ENCODE measurements at regions not wholly inside any gene's neighbourhood (a gene's known extent, or its start where the extent isn't known, plus 50 kb on each side); places are given as distances from the start of the nearest gene placed in this dataset.

DNA sequence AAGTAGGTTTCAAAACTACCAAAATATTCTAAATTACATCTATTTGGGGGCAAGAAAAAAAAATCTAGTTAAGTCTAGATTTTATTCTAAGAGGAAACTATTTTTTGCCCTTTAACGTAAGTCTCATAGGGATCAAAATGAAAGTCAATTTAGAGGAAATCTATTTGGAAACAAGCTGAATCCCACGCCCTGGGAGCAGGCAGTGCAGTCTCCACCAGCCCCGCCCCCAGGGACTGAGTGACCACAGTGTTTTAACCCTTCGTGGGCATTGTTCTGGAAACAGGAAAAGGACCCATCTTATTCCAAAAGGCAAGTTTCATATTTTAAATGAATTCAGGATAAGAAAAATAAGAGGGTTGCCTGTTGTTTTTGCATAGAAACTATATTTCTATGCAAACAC lies 209.7 kb downstream of the SPRY2 start:
- TF ChIP-seq, protein P1, sequence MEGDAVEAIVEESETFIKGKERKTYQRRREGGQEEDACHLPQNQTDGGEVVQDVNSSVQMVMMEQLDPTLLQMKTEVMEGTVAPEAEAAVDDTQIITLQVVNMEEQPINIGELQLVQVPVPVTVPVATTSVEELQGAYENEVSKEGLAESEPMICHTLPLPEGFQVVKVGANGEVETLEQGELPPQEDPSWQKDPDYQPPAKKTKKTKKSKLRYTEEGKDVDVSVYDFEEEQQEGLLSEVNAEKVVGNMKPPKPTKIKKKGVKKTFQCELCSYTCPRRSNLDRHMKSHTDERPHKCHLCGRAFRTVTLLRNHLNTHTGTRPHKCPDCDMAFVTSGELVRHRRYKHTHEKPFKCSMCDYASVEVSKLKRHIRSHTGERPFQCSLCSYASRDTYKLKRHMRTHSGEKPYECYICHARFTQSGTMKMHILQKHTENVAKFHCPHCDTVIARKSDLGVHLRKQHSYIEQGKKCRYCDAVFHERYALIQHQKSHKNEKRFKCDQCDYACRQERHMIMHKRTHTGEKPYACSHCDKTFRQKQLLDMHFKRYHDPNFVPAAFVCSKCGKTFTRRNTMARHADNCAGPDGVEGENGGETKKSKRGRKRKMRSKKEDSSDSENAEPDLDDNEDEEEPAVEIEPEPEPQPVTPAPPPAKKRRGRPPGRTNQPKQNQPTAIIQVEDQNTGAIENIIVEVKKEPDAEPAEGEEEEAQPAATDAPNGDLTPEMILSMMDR (IDR thresholded peaks at IDR 0.05; ENCODE audit: insufficient read depth, low read length, poor library complexity, severe bottlenecking), result no peak
- DNase-seq (ENCODE audit: extremely low read depth, insufficient read length), result no peak
- Histone ChIP-seq H3K27me3 (replicated peaks; ENCODE audit: control insufficient read depth, insufficient read depth, low read length) (no peaks in the 10 kb centered on the region), H3K36me3 (ENCODE audit: control insufficient read depth, insufficient read depth, low read length) (no peaks in the 10 kb centered on the region), H3K4me3 (replicated peaks; ENCODE audit: low read depth, low read length) (no peak overlapping the region)

DNA sequence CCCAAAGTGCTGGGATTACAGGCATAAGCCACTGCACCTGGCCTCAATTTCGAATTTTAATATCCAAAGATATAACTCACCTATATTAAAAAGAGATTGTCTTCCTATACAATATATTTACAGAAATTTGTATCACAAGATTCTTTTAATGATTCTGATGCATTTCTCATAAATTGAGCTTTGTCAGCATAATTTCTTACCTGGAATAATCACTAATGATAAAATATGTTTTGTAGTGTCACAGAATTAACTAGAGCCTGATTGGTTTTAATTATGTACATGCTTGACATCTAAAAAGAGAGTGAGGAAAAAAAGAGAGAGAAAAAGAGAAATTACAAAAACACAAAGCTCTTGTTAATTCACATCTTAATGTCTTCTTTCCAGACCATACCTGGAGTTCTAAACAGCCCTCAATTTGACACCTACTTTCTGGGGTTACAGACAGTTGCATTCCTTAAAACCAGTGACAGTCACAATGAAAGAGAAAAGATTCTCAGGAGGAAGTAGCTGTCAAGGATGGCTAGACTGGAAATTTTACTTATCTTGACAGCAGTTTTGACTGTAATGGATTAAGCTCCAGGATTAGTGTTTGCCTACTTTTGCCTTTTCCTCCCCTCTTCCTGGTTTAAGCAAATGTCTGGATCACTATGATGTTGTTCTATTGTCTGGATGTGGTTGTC lies 214.4 kb downstream of the SPRY2 start:
- no peak for DNase-seq (ENCODE audit: extremely low read depth, insufficient read length)
- H3K27me3 ChIP-seq (replicated peaks; ENCODE audit: control insufficient read depth, insufficient read depth, low read length), result no peaks in the 10 kb centered on the region
- H3K36me3 ChIP-seq (ENCODE audit: control insufficient read depth, insufficient read depth, low read length), result no peaks in the 10 kb centered on the region
- no peak overlapping the region for H3K4me3 ChIP-seq (replicated peaks; ENCODE audit: low read depth, low read length)
- TF ChIP-seq, protein P1 (IDR thresholded peaks at IDR 0.05; ENCODE audit: insufficient read depth, low read length, poor library complexity, severe bottlenecking), result no peak

DNA sequence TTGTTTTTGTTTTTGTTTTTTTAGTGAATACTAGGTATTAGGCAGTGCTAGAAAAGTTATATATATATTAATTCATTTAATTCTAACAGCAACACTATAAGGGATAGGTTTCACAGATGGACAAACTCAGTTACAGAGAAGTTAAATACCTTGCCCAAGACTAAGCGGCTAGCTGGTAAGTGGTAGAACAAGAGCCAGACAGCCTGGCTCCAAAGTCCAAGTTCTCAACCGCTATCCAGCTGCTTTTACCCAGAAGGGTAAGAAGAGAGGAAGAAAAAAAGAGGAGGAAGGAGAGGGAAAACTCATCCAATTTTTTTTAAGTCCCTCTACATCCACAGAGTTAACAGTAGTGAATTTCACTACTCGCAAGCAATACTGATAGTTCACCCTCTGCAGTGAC lies 217.0 kb downstream of the SPRY2 start:
- H3K4me3 ChIP-seq (replicated peaks; ENCODE audit: low read depth, low read length), result no peak overlapping the region
- TF ChIP-seq, protein P1 (IDR thresholded peaks at IDR 0.05; ENCODE audit: insufficient read depth, low read length, poor library complexity, severe bottlenecking), result no peak
- H3K27me3 ChIP-seq (replicated peaks; ENCODE audit: control insufficient read depth, insufficient read depth, low read length), result no peaks in the 10 kb centered on the region
- DNase-seq (ENCODE audit: extremely low read depth, insufficient read length), result no peak
- no peaks in the 10 kb centered on the region for H3K36me3 ChIP-seq (ENCODE audit: control insufficient read depth, insufficient read depth, low read length)

DNA sequence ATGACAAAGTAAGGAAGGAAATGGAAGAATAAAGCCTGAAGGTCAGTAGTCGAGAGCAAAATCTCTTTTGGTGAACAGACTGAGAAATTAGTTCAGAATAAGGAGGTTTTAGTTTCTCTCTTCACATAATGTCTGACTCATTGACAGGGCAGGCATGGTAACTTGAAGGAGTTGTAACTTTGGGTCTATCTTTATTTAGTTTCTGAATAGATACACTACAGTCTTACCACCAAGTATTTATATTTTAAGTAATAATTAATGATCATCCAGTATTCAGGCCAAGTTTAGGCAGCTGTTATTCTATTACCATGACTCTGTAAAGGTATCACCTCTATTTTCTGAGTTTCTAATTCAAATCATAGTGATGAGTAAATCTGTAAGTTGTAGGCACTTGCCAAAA lies 219.9 kb downstream of the SPRY2 start:
- Histone ChIP-seq H3K4me3 (replicated peaks; ENCODE audit: low read depth, low read length) (no peak overlapping the region), H3K36me3 (ENCODE audit: control insufficient read depth, insufficient read depth, low read length) (no peaks in the 10 kb centered on the region), H3K27me3 (replicated peaks; ENCODE audit: control insufficient read depth, insufficient read depth, low read length) (no peaks in the 10 kb centered on the region)
- DNase-seq (ENCODE audit: extremely low read depth, insufficient read length), result no peak
- TF ChIP-seq, protein P1 (IDR thresholded peaks at IDR 0.05; ENCODE audit: insufficient read depth, low read length, poor library complexity, severe bottlenecking), result no peak

DNA sequence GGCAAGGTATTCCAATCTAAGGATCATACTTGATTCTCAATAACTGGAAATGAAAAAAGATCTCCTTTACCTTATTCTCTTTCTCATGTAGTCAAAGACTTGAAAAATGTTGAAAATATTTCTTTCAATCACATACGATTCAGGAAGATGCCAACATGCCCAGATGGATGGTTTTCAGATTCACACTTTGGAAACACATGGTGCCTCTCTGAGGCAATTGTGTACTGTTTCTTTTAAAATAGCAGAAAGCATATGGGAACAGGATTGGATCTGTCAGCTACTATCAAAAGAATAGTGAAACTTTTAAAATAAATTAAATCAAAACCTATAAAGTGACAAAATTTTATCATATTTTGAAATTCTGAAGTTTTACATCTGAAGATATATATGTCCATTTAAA lies 222.4 kb downstream of the SPRY2 start:
- DNase-seq (ENCODE audit: extremely low read depth, insufficient read length), result no peak

More for the DNA sequence above, 222.4 kb downstream of the SPRY2 start:
- Histone ChIP-seq H3K36me3 (ENCODE audit: control insufficient read depth, insufficient read depth, low read length) (no peaks in the 10 kb centered on the region), H3K27me3 (replicated peaks; ENCODE audit: control insufficient read depth, insufficient read depth, low read length) (no peaks in the 10 kb centered on the region), H3K4me3 (replicated peaks; ENCODE audit: low read depth, low read length) (no peak overlapping the region)
- TF ChIP-seq, protein P1 (IDR thresholded peaks at IDR 0.05; ENCODE audit: insufficient read depth, low read length, poor library complexity, severe bottlenecking), result no peak
